Caco-2 (cell line): ENCODE measurements at regions not wholly inside any gene's neighbourhood (a gene's known extent, or its start where the extent isn't known, plus 50 kb on each side); places are given as distances from the start of the nearest gene placed in this dataset.

Experiments used
- BruUV-seq: library from RNA; stranded (reverse); fragments of 400-500 nt; replicated peaks from 2 replicates; lab custom pipeline; 2021; lab: Mats Ljungman, UMichigan
- CTCF ChIA-PET: fragments of 300-600 bp; sonication (Branson Sonifier 250); formaldehyde crosslinking; loops from one replicate; lab custom pipeline; 2022; ENCODE audit warnings: antibody characterized with exemption; lab: Charles Lee
- POLR2A ChIA-PET: fragments of 300-600 bp; sonication (Branson Sonifier 250); formaldehyde crosslinking; loops from one replicate; lab custom pipeline; 2022; ENCODE audit warnings: antibody characterized with exemption; lab: Charles Lee
- DNase-seq, 2 experiments: peaks; one replicate each; pipeline versions ENCODE4 v3.0.0 to v3.0.0-alpha.2; 2020 to 2022
- H3K27me3 ChIP-seq: replicated peaks from 2 replicates; pipeline ENCODE4 v1.6.0; 2011; ENCODE audit warnings: low read length; ENCODE audit not compliant: control insufficient read depth, insufficient read depth
- H3K36me3 ChIP-seq: 2 replicates; pipeline ENCODE4 v1.5.1; 2011; ENCODE audit warnings: low read length; ENCODE audit not compliant: control insufficient read depth, insufficient read depth
- H3K4me1 ChIP-seq: fragments of 250-450 bp; sonication (Bioruptor Pico); 2 replicates; pipeline ENCODE4 v1.5.1; 2020; ENCODE audit warnings: mild to moderate bottlenecking
- H3K4me3 ChIP-seq: 2 replicates; pipeline ENCODE4 v1.5.1; 2011; ENCODE audit warnings: low read depth, mild to moderate bottlenecking, control low read depth, low read length
- H3K9me3 ChIP-seq: fragments of 250-450 bp; sonication (Bioruptor Pico); 2 replicates; pipeline ENCODE4 v1.5.1; 2020; ENCODE audit warnings: mild to moderate bottlenecking, moderate library complexity
- H3K27ac Mint-ChIP-seq: one replicate; pipeline ENCODE4 v1.8.0; 2022; ENCODE audit warnings: mixed read lengths; ENCODE audit not compliant: unreplicated experiment
- H3K27me3 Mint-ChIP-seq: one replicate; pipeline ENCODE4 v1.8.0; 2022; ENCODE audit warnings: mixed read lengths; ENCODE audit not compliant: insufficient read depth, unreplicated experiment
- H3K36me3 Mint-ChIP-seq: one replicate; pipeline ENCODE4 v1.8.0; 2022; ENCODE audit warnings: mild to moderate bottlenecking, mixed read lengths; ENCODE audit not compliant: insufficient read depth, unreplicated experiment
- H3K4me1 Mint-ChIP-seq: one replicate; pipeline ENCODE4 v1.8.0; 2022; ENCODE audit warnings: low read depth, mixed read lengths; ENCODE audit not compliant: unreplicated experiment
- H3K4me3 Mint-ChIP-seq: one replicate; pipeline ENCODE4 v1.8.0; 2022; ENCODE audit warnings: mild to moderate bottlenecking, moderate library complexity, mixed read lengths; ENCODE audit not compliant: unreplicated experiment
- H3K9me3 Mint-ChIP-seq: one replicate; pipeline ENCODE4 v1.8.0; 2022; ENCODE audit warnings: mixed read lengths; ENCODE audit not compliant: unreplicated experiment
- intact Hi-C: fragments of 100-400 bp; cut with micrococcal nuclease; formaldehyde crosslinking; loops from one replicate; pipeline ENCODE4 v1.10.0; 2022; ENCODE audit not compliant: unreplicated experiment
- TF ChIP-seq, protein P1 (sequence below), 2 experiments: fragments of 200-600 bp in 1 of 2; IDR thresholded peaks; 1 replicate in 1 of 2; 2 replicates in 1 of 2; pipeline versions ENCODE4 v1.5.1 to v1.8.0; 2011 to 2022; ENCODE audit warnings: antibody characterized with exemption in 1 of 2, control low read depth in 1 of 2, inconsistent platforms in 1 of 2, low read depth in 1 of 2, low read length in 1 of 2, mild to moderate bottlenecking in 1 of 2, moderate library complexity in 1 of 2; ENCODE audit not compliant: insufficient read depth in 1 of 2, severe bottlenecking in 1 of 2, unreplicated experiment in 1 of 2

- ChIA-PET CTCF (interaction anchor here (0.5 kb wide), 1 partner anchor 234 kb away, joined by 3 read pairs; no protein-coding TSS in a partner anchor), POLR2A (no interaction called here)
- Mint-ChIP-seq H3K9me3 (no peaks in the 10 kb centered on the region), H3K4me1 (no peaks in the 10 kb centered on the region), H3K4me3 (no peak overlapping the region), H3K36me3 (no peaks in the 10 kb centered on the region), H3K27me3 (peaks cover 6% of the 10 kb centered on the region), H3K27ac (no peak overlapping the region)
- Histone ChIP-seq H3K4me3 (no peak overlapping the region), H3K36me3 (no peaks in the 10 kb centered on the region), H3K4me1 (no peaks in the 10 kb centered on the region), H3K27me3 (no peaks in the 10 kb centered on the region), H3K9me3 (no peaks in the 10 kb centered on the region)
- no peak for DNase-seq
- intact Hi-C loops: no loop called here
- TF ChIP-seq, protein P1, sequence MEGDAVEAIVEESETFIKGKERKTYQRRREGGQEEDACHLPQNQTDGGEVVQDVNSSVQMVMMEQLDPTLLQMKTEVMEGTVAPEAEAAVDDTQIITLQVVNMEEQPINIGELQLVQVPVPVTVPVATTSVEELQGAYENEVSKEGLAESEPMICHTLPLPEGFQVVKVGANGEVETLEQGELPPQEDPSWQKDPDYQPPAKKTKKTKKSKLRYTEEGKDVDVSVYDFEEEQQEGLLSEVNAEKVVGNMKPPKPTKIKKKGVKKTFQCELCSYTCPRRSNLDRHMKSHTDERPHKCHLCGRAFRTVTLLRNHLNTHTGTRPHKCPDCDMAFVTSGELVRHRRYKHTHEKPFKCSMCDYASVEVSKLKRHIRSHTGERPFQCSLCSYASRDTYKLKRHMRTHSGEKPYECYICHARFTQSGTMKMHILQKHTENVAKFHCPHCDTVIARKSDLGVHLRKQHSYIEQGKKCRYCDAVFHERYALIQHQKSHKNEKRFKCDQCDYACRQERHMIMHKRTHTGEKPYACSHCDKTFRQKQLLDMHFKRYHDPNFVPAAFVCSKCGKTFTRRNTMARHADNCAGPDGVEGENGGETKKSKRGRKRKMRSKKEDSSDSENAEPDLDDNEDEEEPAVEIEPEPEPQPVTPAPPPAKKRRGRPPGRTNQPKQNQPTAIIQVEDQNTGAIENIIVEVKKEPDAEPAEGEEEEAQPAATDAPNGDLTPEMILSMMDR (IDR thresholded peaks at IDR 0.05; ENCODE audit: insufficient read depth in 1 of 2, low read depth in 1 of 2, low read length in 1 of 2, severe bottlenecking in 1 of 2, unreplicated experiment in 1 of 2): no peak
- BruUV-seq: no TSS peak
Observed at GRCh38 chr14:53331247-53331646, 178.1 kb upstream of the DDHD1 start.

DNA sequence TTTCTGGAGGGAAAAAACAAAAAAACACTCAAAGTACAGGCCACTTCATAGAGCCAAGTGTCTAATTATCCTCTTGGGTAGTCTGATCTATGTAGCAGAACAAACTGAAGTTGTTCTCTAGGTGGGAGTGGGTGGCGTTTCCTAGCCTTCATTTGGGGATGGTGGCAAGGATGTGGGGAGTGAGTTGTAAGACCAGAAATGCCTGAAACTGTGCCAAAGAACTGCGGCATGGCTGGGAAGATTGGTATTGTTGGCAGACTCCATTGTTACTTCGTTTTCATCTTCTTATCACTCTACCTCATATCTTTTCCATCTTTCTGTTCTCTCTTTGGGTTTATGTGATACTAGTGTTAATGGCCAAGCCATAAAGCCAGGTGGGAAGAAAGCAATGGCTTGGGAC, 177.3 kb upstream of the DDHD1 start:
- Mint-ChIP-seq H3K27me3 (peaks cover 6% of the 10 kb centered on the region), H3K4me3 (no peak overlapping the region), H3K27ac (no peak overlapping the region), H3K36me3 (no peaks in the 10 kb centered on the region), H3K9me3 (no peaks in the 10 kb centered on the region), H3K4me1 (no peaks in the 10 kb centered on the region)
- no peak for DNase-seq
- CTCF ChIA-PET: no interaction called here
- Histone ChIP-seq H3K36me3 (no peaks in the 10 kb centered on the region), H3K4me3 (no peak overlapping the region), H3K9me3 (no peaks in the 10 kb centered on the region), H3K4me1 (no peaks in the 10 kb centered on the region), H3K27me3 (no peaks in the 10 kb centered on the region)
- no TSS peak for BruUV-seq
- TF ChIP-seq, protein P1 (IDR thresholded peaks at IDR 0.05; ENCODE audit: insufficient read depth in 1 of 2, low read depth in 1 of 2, low read length in 1 of 2, severe bottlenecking in 1 of 2, unreplicated experiment in 1 of 2): no peak
- intact Hi-C loops: no loop called here
- POLR2A ChIA-PET: no interaction called here

GRCh38 chr14:53328841-53329240, 175.7 kb upstream of the DDHD1 start:
- intact Hi-C loops: no loop called here
- TF ChIP-seq, protein P1 (IDR thresholded peaks at IDR 0.05; ENCODE audit: insufficient read depth in 1 of 2, low read depth in 1 of 2, low read length in 1 of 2, severe bottlenecking in 1 of 2, unreplicated experiment in 1 of 2): no peak
- H3K27me3 ChIP-seq: no peaks in the 10 kb centered on the region
- no peak overlapping the region for H3K4me3 Mint-ChIP-seq
- H3K27ac Mint-ChIP-seq: no peak overlapping the region
- no peaks in the 10 kb centered on the region for H3K9me3 Mint-ChIP-seq
- no peaks in the 10 kb centered on the region for H3K9me3 ChIP-seq
- no TSS peak for BruUV-seq
- no peaks in the 10 kb centered on the region for H3K36me3 Mint-ChIP-seq
- H3K27me3 Mint-ChIP-seq: peaks cover 10% of the 10 kb centered on the region
- ChIA-PET CTCF (no interaction called here), POLR2A (no interaction called here)
- H3K4me3 ChIP-seq: no peak overlapping the region
- no peaks in the 10 kb centered on the region for H3K4me1 ChIP-seq
- no peaks in the 10 kb centered on the region for H3K36me3 ChIP-seq
- H3K4me1 Mint-ChIP-seq: no peaks in the 10 kb centered on the region
- DNase-seq: no peak
